IPS-NIHi11 (cell line): ENCODE measurements at regions not wholly inside any gene's neighbourhood (a gene's known extent, or its start where the extent isn't known, plus 50 kb on each side); places are given as distances from the start of the nearest gene placed in this dataset.

Experiments
- DNase-seq: peaks from one replicate; pipeline ENCODE4 v3.0.0; 2012; ENCODE audit warnings: mixed read lengths, low spot score

DNA sequence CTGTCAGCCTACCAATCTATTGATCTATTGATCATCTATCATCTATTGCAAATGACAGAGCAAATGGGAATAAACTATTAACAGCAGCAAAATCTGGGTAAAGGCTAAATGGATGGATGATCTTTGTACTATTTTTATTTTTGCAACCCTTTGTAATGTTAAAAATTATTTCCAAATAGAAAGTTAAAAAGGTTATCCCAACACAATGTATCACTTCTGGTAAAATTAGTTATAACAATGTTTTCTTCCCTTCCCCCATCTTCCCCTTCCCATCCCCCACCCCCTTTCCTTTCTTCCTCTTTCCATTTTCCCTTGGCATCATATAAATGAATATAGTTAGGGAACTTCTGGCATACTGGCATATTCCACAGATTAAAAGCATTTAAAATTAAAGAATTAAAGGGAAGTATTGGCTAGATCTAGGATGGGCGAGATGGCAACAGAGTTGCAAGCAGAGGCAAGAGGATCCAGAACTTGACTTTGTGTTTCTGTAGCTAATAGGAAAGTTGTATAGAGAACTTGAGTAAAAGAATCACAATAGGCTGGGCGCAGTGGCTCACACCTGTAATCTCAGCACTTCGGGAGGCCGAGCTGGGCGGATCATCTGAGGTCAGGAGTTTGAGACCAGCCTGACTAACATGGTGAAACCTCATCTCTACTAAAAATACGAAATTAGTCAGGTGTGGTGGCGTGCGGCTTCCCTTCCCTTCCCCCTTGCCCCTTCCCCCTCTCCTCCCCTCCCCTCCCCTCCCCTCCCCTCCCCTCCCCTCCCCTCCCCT lies 66.6 kb upstream of the TAF11L2 start:
- DNase-seq = no peak

DNA sequence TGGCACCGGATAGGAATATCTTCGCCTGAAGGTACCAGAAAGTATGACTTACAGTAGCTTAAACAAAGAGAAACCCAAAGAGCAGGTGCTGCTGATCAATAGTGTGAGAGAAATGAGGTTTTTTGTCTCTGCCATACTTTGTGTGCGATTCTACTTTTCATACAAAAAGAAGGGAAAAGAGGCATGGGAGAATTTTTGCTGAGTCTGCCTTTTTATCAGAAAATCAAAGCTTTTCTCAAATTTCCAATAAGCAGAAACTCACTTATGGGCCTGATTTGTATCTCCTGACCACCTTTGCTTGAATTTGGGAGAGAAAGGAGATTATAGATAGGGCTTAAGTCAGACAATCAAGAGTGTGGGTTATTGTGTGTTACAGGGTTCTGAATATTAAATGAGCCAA lies 65.5 kb upstream of the TAF11L2 start:
- DNase-seq = no peak

DNA sequence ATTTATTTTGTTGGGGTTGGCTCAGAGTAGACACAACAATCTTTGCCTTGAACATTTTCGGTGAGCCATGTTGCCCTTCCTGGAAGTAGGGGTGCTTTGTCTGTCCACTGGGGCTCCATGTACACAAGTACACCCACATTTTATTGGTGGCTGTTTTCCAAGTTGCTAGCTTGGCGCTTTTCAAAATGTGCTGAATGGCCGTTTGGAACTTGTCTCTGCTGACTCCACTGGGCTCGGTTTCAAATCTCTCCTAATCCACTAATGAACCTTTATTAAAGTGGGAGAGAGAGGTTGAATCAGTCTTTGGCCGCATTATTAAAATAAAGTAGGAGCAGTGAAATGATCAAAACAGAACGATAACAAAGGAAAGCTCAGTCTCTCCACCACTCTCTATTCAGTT lies 64.6 kb upstream of the TAF11L2 start:
- DNase-seq = no peak

DNA sequence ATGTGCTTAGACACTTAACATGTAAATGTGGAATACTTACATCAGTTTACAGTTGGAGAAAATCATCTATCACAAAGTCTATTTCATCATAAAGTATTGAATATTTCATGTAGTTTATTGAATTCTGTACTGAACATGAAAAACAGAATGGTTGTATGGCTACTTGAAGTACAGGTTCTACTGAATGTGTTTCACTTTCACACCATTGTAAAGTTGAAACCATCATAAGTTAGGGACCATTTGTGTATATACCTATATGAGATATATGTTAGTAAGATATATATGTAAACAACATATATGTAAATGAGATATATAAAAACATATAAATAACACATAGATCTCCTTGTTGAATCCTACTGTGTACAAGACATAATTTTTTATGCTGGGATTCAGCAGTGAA lies 63.0 kb upstream of the TAF11L2 start:
- no peak for DNase-seq

DNA sequence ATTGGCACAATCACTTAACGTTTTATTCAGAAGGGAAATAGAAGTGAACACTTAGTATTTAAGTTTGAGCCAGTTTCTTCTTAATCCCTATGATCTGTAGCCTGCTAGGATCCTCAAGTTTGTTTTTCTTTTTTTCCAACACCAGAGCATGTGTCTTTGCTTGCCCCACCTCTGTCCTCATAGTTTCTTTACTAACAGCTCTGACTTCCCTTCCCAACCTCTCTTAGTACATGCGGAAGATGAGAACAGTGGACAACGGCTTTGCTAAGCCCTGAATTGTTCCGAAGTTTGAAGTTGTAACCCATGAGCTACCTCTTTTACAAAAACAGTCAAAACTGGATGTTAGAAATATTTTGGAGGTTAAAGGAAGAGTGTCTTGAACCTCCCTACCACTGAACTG lies 61.7 kb upstream of the TAF11L2 start:
- no peak for DNase-seq

DNA sequence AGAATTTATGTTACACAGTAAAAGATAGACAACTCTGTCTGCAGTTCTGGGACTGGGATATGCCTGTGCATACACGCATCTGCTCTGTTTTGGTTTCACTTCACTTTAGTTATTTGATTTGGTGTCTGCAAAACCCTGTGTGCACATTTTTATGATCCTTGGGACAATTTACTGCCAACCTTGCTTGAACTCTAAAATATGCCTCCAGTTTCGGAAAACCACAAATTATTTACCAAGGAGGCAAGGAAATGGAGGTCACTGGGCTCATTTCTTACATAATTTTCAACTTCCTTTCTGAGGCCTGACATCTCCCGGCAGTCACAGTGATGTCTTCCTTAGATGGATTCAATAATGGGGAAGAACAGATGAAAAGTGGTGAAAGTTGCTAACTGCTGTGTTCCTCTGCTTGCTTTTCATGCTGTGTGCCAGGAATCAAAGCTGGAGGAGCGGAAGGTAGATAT lies 61.2 kb upstream of the TAF11L2 start:
- DNase-seq = no peak

DNA sequence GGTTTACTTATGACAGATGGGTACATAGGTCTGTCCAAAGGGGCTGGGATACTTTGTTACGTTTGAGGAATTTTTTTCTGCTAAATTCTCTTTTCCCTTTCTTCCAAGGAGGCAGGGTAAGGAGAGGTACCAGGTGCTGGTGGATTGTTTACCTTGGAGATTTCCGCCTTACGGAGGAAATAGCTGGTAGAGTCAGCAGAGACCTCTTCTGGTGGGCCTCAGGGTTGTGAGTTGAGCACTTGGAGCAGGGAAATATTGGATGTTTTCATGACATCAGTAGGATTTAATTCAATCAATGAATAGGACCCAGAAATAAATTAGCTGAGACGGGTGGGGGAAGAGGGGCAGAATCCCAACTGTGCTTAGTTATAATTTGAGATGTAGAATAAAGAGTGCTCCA lies 60.0 kb upstream of the TAF11L2 start:
- DNase-seq = no peak

DNA sequence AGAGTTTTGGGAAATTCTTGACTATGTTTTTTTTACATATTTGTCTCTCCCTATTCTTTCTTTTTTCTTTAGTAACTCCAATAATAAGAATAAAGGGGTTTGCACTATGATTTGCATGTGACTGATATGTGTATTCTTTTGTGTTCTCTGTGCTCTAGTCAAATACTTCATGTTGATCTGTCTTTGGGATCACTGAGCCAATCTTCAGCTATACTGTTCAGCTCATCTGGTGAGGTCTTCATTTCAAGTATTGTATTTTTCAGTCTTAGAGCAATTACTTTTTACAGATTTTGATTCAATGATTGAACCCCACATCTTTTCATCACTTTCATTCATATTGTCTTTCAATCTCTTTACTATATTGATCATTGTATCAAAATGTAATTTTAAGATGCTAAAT lies 58.1 kb upstream of the TAF11L2 start:
- DNase-seq = no peak

DNA sequence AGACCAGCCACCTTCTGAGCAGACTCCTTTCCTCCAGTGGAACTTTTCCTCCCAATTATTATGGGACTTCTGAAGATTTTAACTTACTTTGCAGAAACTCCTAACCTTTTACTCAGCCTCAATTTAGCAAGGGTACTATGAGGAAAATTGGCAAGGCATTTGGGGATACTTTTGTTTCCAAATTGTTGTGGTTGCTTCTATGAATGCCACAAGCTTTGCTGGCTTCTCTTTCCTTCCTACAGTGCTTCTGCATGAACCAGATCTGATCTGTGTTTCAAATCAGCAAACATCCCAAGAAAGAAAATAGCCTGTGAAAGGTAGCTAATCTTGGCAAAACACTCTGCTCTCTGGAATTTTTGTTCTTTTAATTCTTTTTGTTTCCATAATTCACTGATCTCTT lies 57.3 kb upstream of the TAF11L2 start:
- no peak for DNase-seq

DNA sequence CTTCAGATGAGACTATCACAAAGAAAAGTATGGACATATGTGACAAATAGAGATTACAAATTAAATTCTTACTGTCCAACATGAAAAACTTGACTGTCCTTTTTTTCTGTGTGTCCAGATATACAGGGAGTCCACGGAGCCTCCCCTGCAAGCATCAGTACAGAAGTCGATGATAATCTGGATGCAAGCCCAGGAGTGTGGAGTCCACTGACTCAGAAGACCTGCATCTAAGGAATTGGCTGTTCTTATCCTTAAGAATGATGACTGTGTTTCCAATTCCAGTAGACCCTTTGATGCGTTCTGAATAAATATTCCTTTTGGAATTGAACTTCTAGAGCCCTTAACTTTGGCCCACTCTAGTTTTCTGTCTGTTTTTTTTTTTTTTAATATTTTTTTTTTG lies 56.7 kb upstream of the TAF11L2 start:
- DNase-seq = no peak

DNA sequence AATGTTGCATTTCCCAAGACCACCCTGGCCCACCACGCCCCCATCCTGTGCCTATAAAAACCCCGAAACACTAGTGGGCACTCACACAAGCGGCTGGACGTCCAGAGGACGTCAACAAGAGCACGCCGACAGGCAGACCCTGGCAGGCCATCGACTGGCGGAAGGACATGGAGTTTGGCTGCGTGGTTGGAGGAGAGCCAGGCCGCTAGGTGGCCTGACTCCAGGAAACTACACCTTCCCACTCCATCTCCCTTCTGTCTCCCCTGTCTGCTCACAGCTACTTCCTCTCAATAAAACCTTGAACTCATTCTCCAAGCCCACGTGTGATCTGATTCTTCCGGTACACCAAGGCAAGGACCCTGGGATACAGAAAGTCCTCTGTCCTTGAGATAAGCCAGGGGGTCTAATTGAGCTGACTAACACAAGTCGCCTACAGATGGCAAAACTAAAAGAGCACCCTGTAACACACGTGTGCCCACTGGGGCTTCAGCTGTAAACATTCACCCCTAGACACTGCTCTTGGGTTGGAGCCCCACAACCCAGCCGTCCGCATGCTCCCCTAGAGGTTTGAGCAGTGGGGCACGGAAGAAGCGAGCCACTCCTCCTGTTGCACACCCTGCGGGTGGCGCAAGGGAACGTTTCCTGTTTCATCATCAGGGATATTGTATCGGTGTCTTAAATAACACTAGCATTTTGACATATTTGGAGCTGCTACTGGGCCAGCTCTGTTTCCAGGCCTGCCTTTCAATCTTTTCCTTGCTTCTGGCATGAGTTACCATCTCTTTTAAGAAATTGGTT lies 54.5 kb upstream of the TAF11L2 start:
- no peak for DNase-seq

DNA sequence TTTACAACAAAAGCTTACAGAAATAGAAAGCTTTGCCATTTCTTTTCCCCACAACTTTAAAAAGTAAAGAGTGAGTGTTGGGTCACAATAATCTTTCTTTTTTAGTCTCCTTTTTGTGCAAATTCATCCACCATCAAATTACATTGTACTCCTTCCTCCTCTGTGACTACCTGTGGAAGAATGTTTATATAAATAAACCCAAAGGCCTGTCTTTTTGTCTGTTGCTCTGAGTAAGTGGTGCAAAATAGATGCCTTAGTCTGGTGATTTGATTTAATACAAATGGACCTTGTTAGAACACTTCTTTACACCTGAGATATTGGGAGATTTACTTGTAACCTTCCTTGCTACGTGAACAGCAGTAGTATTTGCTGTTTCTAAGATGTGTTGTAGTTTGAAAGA lies 53.5 kb upstream of the TAF11L2 start:
- DNase-seq = no peak

DNA sequence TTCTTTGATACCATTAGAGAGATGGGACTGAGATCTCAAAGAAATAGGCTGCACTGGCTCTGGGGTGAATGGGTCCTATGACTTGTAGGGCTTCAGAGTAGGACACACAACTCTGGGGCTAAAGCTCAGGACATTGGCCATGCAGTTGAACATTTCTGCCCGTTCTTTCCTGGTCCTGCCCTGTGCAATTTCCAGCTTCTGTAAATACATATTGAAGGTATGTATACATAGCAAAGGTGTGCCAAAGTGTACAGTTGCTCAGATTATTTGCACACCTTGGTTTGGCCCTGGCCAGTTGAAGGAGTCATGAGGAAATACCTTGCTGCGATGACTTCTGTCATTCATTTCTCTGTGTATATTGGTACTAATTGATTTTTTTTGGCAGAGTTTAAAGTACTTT lies 52.8 kb upstream of the TAF11L2 start:
- DNase-seq = no peak
